ENCODE measurements at regions not wholly inside any gene's neighbourhood (a gene's known extent, or its start where the extent isn't known, plus 50 kb on each side); places are given as distances from the start of the nearest gene placed in this dataset.

DNA sequence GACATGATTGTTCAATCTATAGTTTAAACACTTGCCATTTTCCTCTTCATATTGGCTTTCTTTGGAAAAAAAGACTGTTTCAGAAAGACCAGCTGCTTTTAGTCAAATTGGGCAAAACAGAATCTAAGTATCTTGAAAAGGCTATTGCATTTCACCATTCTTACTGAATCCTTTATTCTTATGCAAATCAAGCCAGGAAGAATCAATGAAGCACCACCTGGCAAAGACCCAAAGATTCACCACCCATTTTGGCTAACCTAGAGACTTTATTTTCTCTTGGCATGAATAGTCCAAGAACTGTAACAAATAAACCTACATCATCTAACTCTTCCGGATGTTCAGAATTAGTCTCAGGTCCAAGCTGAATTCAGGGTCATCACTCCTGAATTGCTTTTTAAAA is 71.3 kb upstream of the EYA4 start:
- no peak for TF ChIP-seq POLR2A (IDR thresholded peaks at IDR 0.05)
- no peak for TF ChIP-seq EP300 (IDR thresholded peaks at IDR 0.05)
